ENCODE measurements at regions not wholly inside any gene's neighbourhood (a gene's known extent, or its start where the extent isn't known, plus 50 kb on each side); places are given as distances from the start of the nearest gene placed in this dataset.

- ATAC-seq (ENCODE audit: insufficient read depth, low FRiP score): no peak
- no peak for DNase-seq
- no peaks in the 10 kb centered on the region for H3K9me3 ChIP-seq (ENCODE audit: control insufficient read depth in 4 of 4, insufficient read depth in 3 of 4, low read length in 3 of 4)
- H3K36me3 ChIP-seq (ENCODE audit: control insufficient read depth in 4 of 4, insufficient read depth in 4 of 4, low read length in 4 of 4): no peaks in the 10 kb centered on the region
- 72 to 77% methylated on average over 12 of the region's 12 CpGs for WGBS, 2 donors
- H3K27ac ChIP-seq (ENCODE audit: low read depth in 1 of 2, low read length in 1 of 2): no peak overlapping the region
- no peak for TF ChIP-seq CTCF (IDR thresholded peaks at IDR 0.05; ENCODE audit: control extremely low read depth, extremely low read depth)
- no peak overlapping the region for H3K4me3 ChIP-seq
- no peak overlapping the region for H3K9ac ChIP-seq (ENCODE audit: insufficient read depth in 1 of 2, low read length in 2 of 2)
- H3K27me3 ChIP-seq (ENCODE audit: control insufficient read depth in 3 of 3, insufficient read depth in 3 of 3, low read length in 2 of 3): no peaks in the 10 kb centered on the region
- peaks cover 0 to 1% (median 0%) of the 10 kb centered on the region in 5 donors for H3K4me1 ChIP-seq (ENCODE audit: control insufficient read depth in 5 of 5, insufficient read depth in 5 of 5, low read length in 5 of 5)
Observed at GRCh38 chr1:228546541-228547463, 59.6 kb downstream of the RNF187 start.

- ATAC-seq (ENCODE audit: insufficient read depth, low FRiP score) (no peak), DNase-seq (no peak)
- Histone ChIP-seq H3K27me3 (ENCODE audit: control insufficient read depth in 3 of 3, insufficient read depth in 3 of 3, low read length in 2 of 3) (no peaks in the 10 kb centered on the region), H3K36me3 (ENCODE audit: control insufficient read depth in 4 of 4, insufficient read depth in 4 of 4, low read length in 4 of 4) (no peaks in the 10 kb centered on the region), H3K4me1 (ENCODE audit: control insufficient read depth in 5 of 5, insufficient read depth in 5 of 5, low read length in 5 of 5) (no peaks in the 10 kb centered on the region), H3K27ac (ENCODE audit: low read depth in 1 of 2, low read length in 1 of 2) (no peak overlapping the region), H3K9ac (ENCODE audit: insufficient read depth in 1 of 2, low read length in 2 of 2) (no peak overlapping the region), H3K9me3 (ENCODE audit: control insufficient read depth in 4 of 4, insufficient read depth in 3 of 4, low read length in 3 of 4) (no peaks in the 10 kb centered on the region), H3K4me3 (no peak overlapping the region)
- WGBS, 2 donors: 71 to 72% methylated on average over 3 of the region's 3 CpGs
- TF ChIP-seq CTCF (IDR thresholded peaks at IDR 0.05; ENCODE audit: control extremely low read depth, extremely low read depth): no peak
Observed at GRCh38 chr1:228547464-228547792, 60.2 kb downstream of the RNF187 start.

- Histone ChIP-seq H3K4me1 (ENCODE audit: control insufficient read depth in 5 of 5, insufficient read depth in 5 of 5, low read length in 5 of 5) (no peaks in the 10 kb centered on the region), H3K27ac (ENCODE audit: low read depth in 1 of 2, low read length in 1 of 2) (no peak overlapping the region), H3K9me3 (ENCODE audit: control insufficient read depth in 4 of 4, insufficient read depth in 3 of 4, low read length in 3 of 4) (no peaks in the 10 kb centered on the region), H3K36me3 (ENCODE audit: control insufficient read depth in 4 of 4, insufficient read depth in 4 of 4, low read length in 4 of 4) (no peaks in the 10 kb centered on the region), H3K4me3 (no peak overlapping the region), H3K27me3 (ENCODE audit: control insufficient read depth in 3 of 3, insufficient read depth in 3 of 3, low read length in 2 of 3) (no peaks in the 10 kb centered on the region), H3K9ac (ENCODE audit: insufficient read depth in 1 of 2, low read length in 2 of 2) (no peak overlapping the region)
- DNase-seq: no peak
- ATAC-seq (ENCODE audit: insufficient read depth, low FRiP score): no peak
- no peak for TF ChIP-seq CTCF (IDR thresholded peaks at IDR 0.05; ENCODE audit: control extremely low read depth, extremely low read depth)
- WGBS, 2 donors: 23 to 32% methylated on average over 2 of the region's 2 CpGs
Observed at GRCh38 chr1:228548788-228549187, 61.6 kb downstream of the RNF187 start.
